Mesodermal cell (in vitro differentiated cells): ENCODE measurements at regions not wholly inside any gene's neighbourhood (a gene's known extent, or its start where the extent isn't known, plus 50 kb on each side); places are given as distances from the start of the nearest gene placed in this dataset.
"Not testable (repeated sequence)": the region's sequence is repeated elsewhere in the genome, so short reads cannot be mapped to it uniquely, and the experiment has no call there.

Source experiments
- H3K27ac ChIP-seq: 2 replicates; pipeline ENCODE4 v1.7.0; 2013; ENCODE audit warnings: mild to moderate bottlenecking, low read depth, low read length, moderate library complexity; ENCODE audit not compliant: severe bottlenecking
- H3K36me3 ChIP-seq: 2 replicates; pipeline ENCODE4 v1.7.1; 2013; ENCODE audit warnings: mild to moderate bottlenecking, low read length, moderate library complexity; ENCODE audit not compliant: control insufficient read depth, insufficient read depth
- H3K4me1 ChIP-seq: one replicate; pipeline ENCODE4 v1.7.1; 2013; ENCODE audit warnings: mild to moderate bottlenecking, low read length; ENCODE audit not compliant: insufficient read depth, control insufficient read depth, poor library complexity, severe bottlenecking
- H3K4me3 ChIP-seq: 2 replicates; pipeline ENCODE4 v1.7.0; 2013; ENCODE audit warnings: low read length, control low read depth, mild to moderate bottlenecking; ENCODE audit not compliant: insufficient read depth, poor library complexity, severe bottlenecking; ENCODE audit errors: extremely low read depth
- H3K9me3 ChIP-seq: 2 replicates; pipeline ENCODE4 v1.7.1; 2013; ENCODE audit warnings: mild to moderate bottlenecking, low read length, moderate library complexity; ENCODE audit not compliant: control insufficient read depth
- WGBS, 2 experiments: methylation state at CpG; one replicate each; pipeline ENCODE4 v1.1.5; 2013; ENCODE audit warnings: missing lambda C conversion rate in 2 of 2; ENCODE audit not compliant: insufficient coverage in 2 of 2; 5-methylcytosine and 5-hydroxymethylcytosine counted together

- no CpG with 5 or more reads among the region's 3 CpGs for WGBS, 2 experiments
- peak overlapping the region; percentile 42 for H3K27ac ChIP-seq
- H3K9me3 ChIP-seq, result no peaks in the 10 kb centered on the region
- H3K4me1 ChIP-seq, result peaks cover 5% of the 10 kb centered on the region
- H3K4me3 ChIP-seq, result no peak overlapping the region
- H3K36me3 ChIP-seq, result no peaks in the 10 kb centered on the region
These were observed 181.9 kb downstream of the TMEM26 start for GRCh38 chr10:61271127-61271780.

DNA sequence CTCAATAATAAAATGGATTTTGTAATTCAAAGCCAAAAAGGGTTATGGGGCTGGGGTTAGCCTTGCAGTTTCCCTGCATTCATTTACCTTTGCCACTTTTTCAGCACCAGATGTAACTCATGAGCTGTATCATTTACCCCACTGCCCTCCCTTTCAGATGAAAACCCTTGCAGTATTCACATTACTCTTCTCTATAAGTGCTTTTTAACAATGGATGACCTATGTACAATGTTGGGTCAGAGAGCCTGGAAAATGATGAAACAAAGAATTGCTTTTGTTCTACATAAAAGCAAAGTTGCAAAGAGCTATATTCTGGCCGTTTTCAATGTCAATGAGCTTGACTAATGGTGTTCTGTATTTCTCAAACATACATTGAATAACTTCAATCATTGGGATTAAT lies 189.7 kb downstream of the TMEM26 start:
- Histone ChIP-seq H3K9me3 (no peaks in the 10 kb centered on the region), H3K4me3 (no peak overlapping the region), H3K36me3 (no peaks in the 10 kb centered on the region), H3K27ac (no peak overlapping the region), H3K4me1 (peaks cover 3% of the 10 kb centered on the region)
- no CpG with 5 or more reads among the region's 1 CpG for WGBS, 2 experiments

GRCh38 chr10:61262486-61263261 lies 190.5 kb downstream of the TMEM26 start:
- 100% methylated on average over 1 of the region's 3 CpGs; no CpG with 5 or more reads in 1 of the 2 experiments for WGBS, 2 experiments
- H3K36me3 ChIP-seq, result no peaks in the 10 kb centered on the region
- no peaks in the 10 kb centered on the region for H3K9me3 ChIP-seq
- H3K4me1 ChIP-seq, result peaks cover 3% of the 10 kb centered on the region
- H3K27ac ChIP-seq, result no peak overlapping the region
- H3K4me3 ChIP-seq, result no peak overlapping the region

- Histone ChIP-seq H3K9me3 (no peaks in the 10 kb centered on the region), H3K4me1 (peaks cover 3% of the 10 kb centered on the region), H3K36me3 (no peaks in the 10 kb centered on the region), H3K4me3 (no peak overlapping the region), H3K27ac (no peak overlapping the region)
These were observed 195.2 kb downstream of the TMEM26 start for GRCh38 chr10:61257956-61258496.

- no peaks in the 10 kb centered on the region for H3K9me3 ChIP-seq
- H3K27ac ChIP-seq, result no peak overlapping the region
- no peak overlapping the region for H3K4me3 ChIP-seq
- 91 to 93% methylated on average over 6 of the region's 6 CpGs for WGBS, 2 experiments
- no peaks in the 10 kb centered on the region for H3K4me1 ChIP-seq
- H3K36me3 ChIP-seq, result no peaks in the 10 kb centered on the region
These were observed 196.0 kb downstream of the TMEM26 start for GRCh38 chr10:61257136-61257535.

DNA sequence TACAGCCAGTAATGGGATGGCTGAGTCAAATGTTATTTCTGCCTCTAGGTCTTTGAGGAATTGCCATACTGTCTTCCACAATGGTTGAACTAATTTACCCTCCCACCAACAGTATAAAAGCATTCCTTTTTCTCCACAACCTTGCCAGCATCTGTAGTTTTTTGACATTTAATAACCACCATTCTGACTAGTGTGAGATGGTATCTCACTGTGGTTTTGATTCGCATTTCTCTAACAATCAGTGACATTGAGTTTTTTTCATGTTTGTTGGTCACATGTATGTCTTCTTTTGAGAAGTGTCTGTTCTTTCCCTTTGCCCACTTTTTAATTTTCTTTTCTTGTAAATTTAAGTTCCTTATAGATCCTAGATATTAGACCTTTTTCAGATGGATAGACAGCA lies 200.9 kb downstream of the TMEM26 start:
- not testable (repeated sequence) for H3K27ac ChIP-seq, H3K9me3 ChIP-seq, H3K4me3 ChIP-seq, H3K4me1 ChIP-seq, H3K36me3 ChIP-seq
- WGBS, 2 experiments, result no CpG with 5 or more reads among the region's 1 CpG

GRCh38 chr10:61251089-61251488 lies 202.1 kb downstream of the TMEM26 start:
- 83 to 100% methylated on average over 1 of the region's 1 CpG for WGBS, 2 experiments
- no peaks in the 10 kb centered on the region for H3K36me3 ChIP-seq
- H3K9me3 ChIP-seq, result no peaks in the 10 kb centered on the region

GRCh38 chr10:61250131-61250530 lies 203.1 kb downstream of the TMEM26 start:
- no peaks in the 10 kb centered on the region for H3K4me1 ChIP-seq
- no peak overlapping the region for H3K27ac ChIP-seq
- H3K4me3 ChIP-seq, result no peak overlapping the region
- H3K9me3 ChIP-seq, result no peaks in the 10 kb centered on the region
- WGBS, 2 experiments, result no CpG with 5 or more reads among the region's 2 CpGs
- H3K36me3 ChIP-seq, result no peaks in the 10 kb centered on the region

More at GRCh38 chr10:61251089-61251488, 202.1 kb downstream of the TMEM26 start:
- Histone ChIP-seq H3K27ac (no peak overlapping the region), H3K4me1 (no peaks in the 10 kb centered on the region), H3K4me3 (no peak overlapping the region)

- H3K36me3 ChIP-seq, result no peaks in the 10 kb centered on the region
- no peak overlapping the region for H3K27ac ChIP-seq
- no peaks in the 10 kb centered on the region for H3K4me1 ChIP-seq
- H3K4me3 ChIP-seq, result no peak overlapping the region
- H3K9me3 ChIP-seq, result no peaks in the 10 kb centered on the region
These were observed 205.2 kb downstream of the TMEM26 start for GRCh38 chr10:61248013-61248412.

- Histone ChIP-seq H3K9me3 (no peaks in the 10 kb centered on the region), H3K27ac (no peak overlapping the region), H3K4me1 (no peaks in the 10 kb centered on the region), H3K36me3 (no peaks in the 10 kb centered on the region), H3K4me3 (no peak overlapping the region)
These were observed 208.9 kb downstream of the TMEM26 start for GRCh38 chr10:61244261-61244775.

DNA sequence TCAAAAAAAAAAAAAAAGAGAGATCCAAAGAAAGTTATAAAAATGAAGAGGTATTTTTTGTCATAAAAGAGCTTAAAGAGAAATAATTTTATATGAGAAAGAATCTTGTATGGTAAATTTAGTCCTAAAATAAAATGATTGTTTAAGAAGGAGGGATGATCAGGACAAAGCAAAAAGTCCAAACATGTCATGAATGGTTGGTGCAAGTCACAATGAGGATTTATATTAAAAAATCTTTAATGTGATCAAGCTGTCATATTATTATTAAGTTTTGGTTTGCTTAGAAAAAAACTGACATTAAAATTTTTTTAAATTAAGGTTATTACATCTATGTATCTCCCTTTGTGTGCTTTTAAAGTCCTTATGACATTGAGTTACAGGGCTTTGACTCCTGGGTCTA lies 220.4 kb downstream of the TMEM26 start:
- Histone ChIP-seq H3K36me3 (no peaks in the 10 kb centered on the region), H3K9me3 (no peaks in the 10 kb centered on the region)

More for the DNA sequence above, 220.4 kb downstream of the TMEM26 start:
- Histone ChIP-seq H3K4me1 (no peaks in the 10 kb centered on the region), H3K4me3 (no peak overlapping the region), H3K27ac (no peak overlapping the region)
